Omental fat pad (tissue), 3 donors: ENCODE measurements at regions not wholly inside any gene's neighbourhood (a gene's known extent, or its start where the extent isn't known, plus 50 kb on each side); places are given as distances from the start of the nearest gene placed in this dataset.

Experiments
- ATAC-seq: fragments of 150-250 bp; one replicate; pipeline ENCODE4 v1.9.1; 2016; ENCODE audit warnings: mild to moderate bottlenecking, moderate library complexity; ENCODE audit not compliant: low FRiP score
- DNase-seq: peaks from one replicate; pipeline ENCODE4 v3.0.0-alpha.2; 2019; ENCODE audit warnings: low spot score
- CTCF ChIP-seq, 3 donors: fragments of 450-650 bp; IDR thresholded peaks; one replicate each; pipeline ENCODE4 v1.5.1; 2016 to 2017; ENCODE audit warnings: antibody characterized with exemption in 3 of 3, mild to moderate bottlenecking in 3 of 3, moderate library complexity in 2 of 3

GRCh38 chr20:22529150-22530019 lies 55.0 kb downstream of the FOXA2 start:
- ATAC-seq = no peak
- DNase-seq = no peak
- no peak for TF ChIP-seq CTCF (IDR thresholded peaks at IDR 0.05)

- no peak for DNase-seq
- ATAC-seq = no peak
- no peak for TF ChIP-seq CTCF (IDR thresholded peaks at IDR 0.05)
These were observed 57.8 kb downstream of the FOXA2 start for GRCh38 chr20:22526512-22527012.

GRCh38 chr20:22525821-22526220 lies 58.6 kb downstream of the FOXA2 start:
- no peak for DNase-seq
- TF ChIP-seq CTCF (IDR thresholded peaks at IDR 0.05) = no peak
- no peak for ATAC-seq

GRCh38 chr20:22525069-22525820 lies 59.1 kb downstream of the FOXA2 start:
- ATAC-seq (no peak), DNase-seq (no peak)
- TF ChIP-seq CTCF (IDR thresholded peaks at IDR 0.05) = no peak

- no peak for ATAC-seq
- DNase-seq = no peak
- no peak for TF ChIP-seq CTCF (IDR thresholded peaks at IDR 0.05)
These were observed 59.9 kb downstream of the FOXA2 start for GRCh38 chr20:22524393-22525015.

GRCh38 chr20:22523499-22524392 lies 60.6 kb downstream of the FOXA2 start:
- no peak for TF ChIP-seq CTCF (IDR thresholded peaks at IDR 0.05)
- no peak for ATAC-seq

More at GRCh38 chr20:22523499-22524392, 60.6 kb downstream of the FOXA2 start:
- DNase-seq = no peak
